AG04449 (cell line): ENCODE measurements at regions not wholly inside any gene's neighbourhood (a gene's known extent, or its start where the extent isn't known, plus 50 kb on each side); places are given as distances from the start of the nearest gene placed in this dataset.
A peak's percentile ranks its signal among the peaks of the same experiment; 100 is the strongest.

ENCODE experiments used
- CTCF ChIA-PET: fragments of 350-600 bp; formaldehyde crosslinking; extraction: SDS; loops from one replicate; lab custom pipeline; 2021; ENCODE audit warnings: antibody characterized with exemption; lab: Yijun Ruan, JAX
- POLR2A ChIA-PET: fragments of 400-600, 350-600 bp; formaldehyde crosslinking; extraction: SDS; loops from one replicate; lab custom pipeline; 2020; ENCODE audit warnings: antibody characterized with exemption, inconsistent platforms; lab: Yijun Ruan, JAX
- DNase-seq: peaks from one replicate; pipeline ENCODE4 v3.0.0-alpha.2; 2010; ENCODE audit warnings: low read depth, low spot score
- H3K4me3 ChIP-seq: 2 replicates; pipeline ENCODE4 v1.5.1; 2011; ENCODE audit warnings: low read depth, mild to moderate bottlenecking, control low read depth, low read length
- CTCF ChIP-seq: IDR thresholded peaks from one replicate; pipeline ENCODE4 v1.5.1; 2011; ENCODE audit warnings: mild to moderate bottlenecking, moderate library complexity, low read length, control low read depth, inconsistent platforms; ENCODE audit not compliant: insufficient read depth; ENCODE audit errors: missing control alignments

DNA sequence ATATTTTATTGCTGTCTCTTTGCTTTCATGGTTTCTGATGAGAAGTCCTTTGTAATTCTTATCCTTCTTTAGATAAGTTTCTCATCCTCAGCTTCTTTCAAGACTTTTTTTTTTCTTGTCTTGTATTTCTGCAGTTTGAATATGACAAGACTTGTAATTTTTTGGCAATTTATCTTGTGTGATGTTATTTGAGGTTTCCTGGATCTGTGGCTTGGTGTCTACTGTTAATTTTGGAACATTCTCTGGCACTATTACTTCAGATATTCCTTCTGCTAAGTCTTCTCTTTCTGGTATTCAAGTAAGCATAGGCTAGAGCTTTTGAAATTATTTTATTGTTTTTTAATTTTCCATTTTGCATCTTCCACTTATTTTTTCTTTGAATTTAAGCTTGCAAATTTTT is 1083.2 kb downstream of the CNTNAP5 start:
- no peak overlapping the region for H3K4me3 ChIP-seq
- ChIA-PET POLR2A (no interaction called here), CTCF (no interaction called here)
- DNase-seq = no peak
- no peak for TF ChIP-seq CTCF

DNA sequence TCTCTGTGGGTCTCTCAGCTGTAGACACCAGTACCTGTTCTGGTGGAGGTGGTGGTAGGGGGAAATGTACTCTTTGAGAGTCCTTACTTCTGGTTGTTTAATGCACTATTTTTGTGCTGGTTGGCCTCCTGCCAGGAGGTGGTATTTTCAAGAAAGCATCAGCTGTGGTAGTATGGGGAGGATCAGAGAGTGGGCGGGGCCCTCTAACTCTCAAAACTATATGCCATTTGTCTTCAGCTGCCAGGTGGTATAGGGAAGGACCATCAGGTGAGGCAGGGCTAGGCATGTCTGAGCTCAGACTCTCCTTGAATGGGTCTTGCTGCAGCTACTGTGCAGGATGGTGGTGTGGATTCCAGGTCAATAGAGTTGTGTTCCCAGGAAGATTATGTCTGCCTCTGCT is 1100.8 kb downstream of the CNTNAP5 start:
- TF ChIP-seq CTCF = no peak
- no peak for DNase-seq
- ChIA-PET CTCF (no interaction called here), POLR2A (no interaction called here)
- no peak overlapping the region for H3K4me3 ChIP-seq

- ChIA-PET CTCF (no interaction called here), POLR2A (no interaction called here)
- no peak for TF ChIP-seq CTCF
- no peak for DNase-seq
- no peak overlapping the region for H3K4me3 ChIP-seq
Measured at GRCh38 chr2:125160947-125161346, 1135.9 kb downstream of the CNTNAP5 start.

DNA sequence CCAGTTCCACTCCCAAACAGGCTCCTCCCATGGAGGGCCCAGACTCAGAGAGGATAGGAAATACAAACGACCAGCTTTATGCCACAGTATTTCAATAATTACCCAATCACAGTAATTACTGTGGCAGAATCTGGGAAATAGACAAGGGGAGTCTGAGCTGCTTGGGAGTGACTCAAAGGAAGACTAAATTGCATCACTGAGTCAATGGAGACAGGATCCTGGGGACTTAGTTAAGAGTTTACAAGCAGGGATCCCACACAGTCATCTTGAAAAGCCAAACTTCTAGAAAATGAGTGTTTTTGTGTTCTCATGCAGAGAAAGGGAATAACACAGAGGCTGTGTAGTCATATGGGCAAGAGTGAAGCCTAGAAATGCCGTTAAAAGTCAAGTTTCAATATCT is 1142.1 kb downstream of the CNTNAP5 start:
- POLR2A ChIA-PET = no interaction called here
- no peak overlapping the region for H3K4me3 ChIP-seq
- CTCF ChIA-PET = no interaction called here
- no peak for TF ChIP-seq CTCF
- no peak for DNase-seq

GRCh38 chr2:125167820-125168219 is 1142.7 kb downstream of the CNTNAP5 start:
- TF ChIP-seq CTCF = no peak
- peak; percentile 9 for DNase-seq
- ChIA-PET CTCF (no interaction called here), POLR2A (no interaction called here)
- no peak overlapping the region for H3K4me3 ChIP-seq

- no peak overlapping the region for H3K4me3 ChIP-seq
- CTCF ChIA-PET = no interaction called here
- no peak for DNase-seq
- no peak for TF ChIP-seq CTCF
- POLR2A ChIA-PET = no interaction called here
Measured at GRCh38 chr2:125168442-125168841, 1143.4 kb downstream of the CNTNAP5 start.
